Tibial artery (tissue), 4 donors: ENCODE measurements at regions not wholly inside any gene's neighbourhood (a gene's known extent, or its start where the extent isn't known, plus 50 kb on each side); places are given as distances from the start of the nearest gene placed in this dataset.
"Not testable (repeated sequence)": the region's sequence is repeated elsewhere in the genome, so short reads cannot be mapped to it uniquely, and the experiment has no call there.

Source experiments
- DNase-seq, 2 donors: peaks; one replicate each; pipeline ENCODE4 v3.0.0-alpha.2; 2019
- H3K27ac ChIP-seq, 2 donors: fragments of 200-600 bp; sonication (generic) in 1 of 2; 1 replicate in 1 of 2; 2 replicates in 1 of 2; pipeline ENCODE4 v1.5.1; 2018 to 2019; ENCODE audit warnings: mild to moderate bottlenecking in 1 of 2
- H3K27me3 ChIP-seq, 2 donors: fragments of 200-600 bp; sonication (generic) in 1 of 2; one replicate each; pipeline versions ENCODE4 v1.5.1 to v1.6.0; 2016 to 2019
- H3K36me3 ChIP-seq, 3 donors: fragments of 200-600 bp; sonication (generic) in 2 of 3; one replicate each; pipeline ENCODE4 v1.5.1; 2016 to 2019; ENCODE audit warnings: mild to moderate bottlenecking in 2 of 3
- H3K4me1 ChIP-seq, 4 donors: fragments of 200-600 bp; sonication (generic) in 2 of 4; 1 replicate in 3 of 4; 2 replicates in 1 of 4; pipeline ENCODE4 v1.5.1; 2016 to 2019
- H3K4me3 ChIP-seq, 2 donors: fragments of 200-600 bp; sonication (generic) in 1 of 2; 1 replicate in 1 of 2; 2 replicates in 1 of 2; pipeline ENCODE4 v1.5.1; 2018 to 2019; ENCODE audit warnings: mild to moderate bottlenecking in 2 of 2
- H3K9me3 ChIP-seq, 3 donors: fragments of 200-600 bp; sonication (generic) in 1 of 3; one replicate each; pipeline ENCODE4 v1.5.1; 2016 to 2019
- intact Hi-C: fragments of 100-400 bp; cut with DNase I; formaldehyde crosslinking; loops from one replicate; pipeline ENCODE4 v1.15.0; 2023; ENCODE audit warnings: low total_unique reads
- TF ChIP-seq, protein P1 (sequence below), 2 experiments: fragments of 200-600 bp in 1 of 2; fragments of 450-650 bp in 1 of 2; IDR thresholded peaks; one replicate each; pipeline ENCODE4 v1.5.1; 2017 to 2019; ENCODE audit warnings: antibody characterized with exemption in 2 of 2, mild to moderate bottlenecking in 1 of 2, moderate library complexity in 1 of 2

DNA sequence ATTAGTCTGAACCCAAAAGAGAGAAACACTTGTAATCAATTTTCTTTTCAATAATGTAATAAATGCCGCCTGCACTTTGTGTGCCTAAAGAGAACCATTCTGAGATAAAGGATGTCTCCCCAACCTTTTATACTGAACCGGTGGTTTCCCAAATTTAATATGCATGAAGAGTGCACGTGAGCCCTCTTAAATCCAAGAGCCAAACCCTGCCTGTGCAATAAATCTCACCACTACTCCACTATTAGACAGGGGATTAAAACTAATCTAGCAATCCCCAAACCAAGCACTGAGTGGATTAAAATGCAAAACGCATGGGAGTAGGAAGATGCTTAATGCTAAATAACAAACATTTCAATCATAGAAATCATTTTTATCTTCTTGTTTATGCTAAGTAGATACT, 351.0 kb upstream of the PSMD7 start:
- no peaks in the 10 kb centered on the region for H3K36me3 ChIP-seq
- TF ChIP-seq, protein P1, sequence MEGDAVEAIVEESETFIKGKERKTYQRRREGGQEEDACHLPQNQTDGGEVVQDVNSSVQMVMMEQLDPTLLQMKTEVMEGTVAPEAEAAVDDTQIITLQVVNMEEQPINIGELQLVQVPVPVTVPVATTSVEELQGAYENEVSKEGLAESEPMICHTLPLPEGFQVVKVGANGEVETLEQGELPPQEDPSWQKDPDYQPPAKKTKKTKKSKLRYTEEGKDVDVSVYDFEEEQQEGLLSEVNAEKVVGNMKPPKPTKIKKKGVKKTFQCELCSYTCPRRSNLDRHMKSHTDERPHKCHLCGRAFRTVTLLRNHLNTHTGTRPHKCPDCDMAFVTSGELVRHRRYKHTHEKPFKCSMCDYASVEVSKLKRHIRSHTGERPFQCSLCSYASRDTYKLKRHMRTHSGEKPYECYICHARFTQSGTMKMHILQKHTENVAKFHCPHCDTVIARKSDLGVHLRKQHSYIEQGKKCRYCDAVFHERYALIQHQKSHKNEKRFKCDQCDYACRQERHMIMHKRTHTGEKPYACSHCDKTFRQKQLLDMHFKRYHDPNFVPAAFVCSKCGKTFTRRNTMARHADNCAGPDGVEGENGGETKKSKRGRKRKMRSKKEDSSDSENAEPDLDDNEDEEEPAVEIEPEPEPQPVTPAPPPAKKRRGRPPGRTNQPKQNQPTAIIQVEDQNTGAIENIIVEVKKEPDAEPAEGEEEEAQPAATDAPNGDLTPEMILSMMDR (IDR thresholded peaks at IDR 0.05) = no peak
- peaks cover 0 to 10% (median 0%) of the 10 kb centered on the region in 4 donors for H3K4me1 ChIP-seq
- no peaks in the 10 kb centered on the region for H3K9me3 ChIP-seq
- no peaks in the 10 kb centered on the region for H3K27me3 ChIP-seq
- no peak for DNase-seq
- intact Hi-C loops = no loop called here
- no peak overlapping the region for H3K27ac ChIP-seq
- H3K4me3 ChIP-seq = no peak overlapping the region

DNA sequence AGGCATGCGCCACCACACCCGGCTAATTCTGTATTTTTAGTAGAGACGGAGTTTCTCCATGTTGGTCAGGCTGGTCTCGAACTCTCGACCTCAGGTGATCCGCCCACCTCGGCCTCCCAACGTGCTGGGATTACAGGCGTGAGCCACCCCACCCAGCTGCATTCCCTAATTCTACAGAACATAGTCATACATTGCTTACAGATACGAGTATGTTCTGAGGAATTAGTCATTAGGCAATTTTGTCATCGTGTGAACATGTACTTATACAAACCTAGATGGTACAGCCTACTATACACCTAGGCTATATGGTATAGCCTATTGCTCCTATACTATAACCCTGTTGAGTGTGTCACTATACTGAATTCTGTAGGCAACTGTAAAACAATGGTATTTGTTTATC, 353.4 kb upstream of the PSMD7 start:
- DNase-seq, H3K36me3 ChIP-seq, H3K4me3 ChIP-seq, H3K4me1 ChIP-seq, intact Hi-C loops, H3K27ac ChIP-seq, H3K9me3 ChIP-seq, H3K27me3 ChIP-seq: not testable (repeated sequence)

DNA sequence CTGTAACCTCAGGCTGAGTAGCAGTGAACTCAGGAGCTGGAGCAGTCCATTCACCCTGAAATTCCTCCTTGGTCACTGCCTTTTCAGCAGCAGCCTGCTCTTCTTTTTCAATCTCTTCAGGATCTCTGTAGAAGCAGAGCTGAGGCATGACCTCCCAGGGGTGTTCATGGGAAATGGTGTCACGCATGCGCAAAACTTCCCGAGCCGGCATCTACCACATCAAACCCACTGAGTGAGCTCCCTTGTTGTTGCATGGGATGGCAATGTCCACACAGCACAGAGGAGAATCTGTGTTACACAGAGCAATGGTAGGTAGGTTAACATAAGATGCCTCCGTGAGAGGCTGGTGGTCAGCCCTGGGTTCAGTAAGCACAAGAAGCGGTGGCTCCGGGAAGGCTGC, 355.8 kb upstream of the PSMD7 start:
- H3K4me3 ChIP-seq, H3K9me3 ChIP-seq, DNase-seq, intact Hi-C loops, H3K36me3 ChIP-seq, H3K4me1 ChIP-seq, H3K27me3 ChIP-seq, H3K27ac ChIP-seq: not testable (repeated sequence)

DNA sequence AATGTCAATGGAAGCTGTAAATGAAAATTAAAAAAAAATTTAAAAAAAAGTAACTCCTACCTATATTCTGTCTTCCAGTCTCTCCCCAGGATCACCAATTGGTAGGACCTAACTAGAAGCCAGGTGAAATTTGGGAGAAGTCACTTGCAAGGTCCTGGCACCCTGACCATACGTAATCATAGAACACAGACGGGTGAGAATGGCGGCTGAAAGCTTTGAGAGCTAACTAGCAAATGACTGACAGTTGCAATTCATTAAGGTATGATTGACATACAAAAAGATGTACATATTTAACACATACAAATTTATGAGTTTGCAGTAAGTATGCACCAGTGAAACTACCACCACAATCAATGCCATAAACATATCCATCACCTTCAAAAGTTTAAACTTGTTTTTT, 372.7 kb upstream of the PSMD7 start:
- Histone ChIP-seq H3K9me3 (peaks cover 0 to 8% (median 7%) of the 10 kb centered on the region in 3 donors), H3K4me1 (no peaks in the 10 kb centered on the region), H3K4me3 (no peak overlapping the region), H3K27me3 (no peaks in the 10 kb centered on the region), H3K36me3 (no peaks in the 10 kb centered on the region), H3K27ac (no peak overlapping the region)
- DNase-seq = no peak
- intact Hi-C loops = no loop called here
- TF ChIP-seq, protein P1 (IDR thresholded peaks at IDR 0.05) = no peak

DNA sequence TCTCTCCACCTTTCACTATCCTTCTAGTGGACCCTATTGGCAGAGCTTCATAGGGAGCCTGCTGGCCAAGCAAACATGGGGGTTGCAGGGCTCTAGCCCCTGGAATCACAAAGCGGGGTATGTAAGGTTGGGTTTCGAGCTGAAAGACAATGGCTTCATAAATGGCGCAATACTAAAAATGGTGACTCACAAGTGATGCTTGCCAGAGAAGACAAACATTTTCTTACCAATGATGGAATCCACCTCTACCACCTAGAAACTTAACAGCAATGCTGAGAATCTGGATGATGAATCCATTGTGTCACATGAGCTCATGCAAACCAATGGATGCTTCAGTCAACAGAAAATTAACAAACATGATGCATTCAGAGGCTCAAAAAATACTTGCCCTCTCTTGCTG, 375.3 kb upstream of the PSMD7 start:
- H3K4me3 ChIP-seq = no peak overlapping the region
- H3K9me3 ChIP-seq = peaks cover 0 to under 1% (median 0%) of the 10 kb centered on the region in 3 donors
- H3K4me1 ChIP-seq = no peaks in the 10 kb centered on the region
- DNase-seq = no peak
- H3K27ac ChIP-seq = no peak overlapping the region
- intact Hi-C loops = no loop called here
- no peaks in the 10 kb centered on the region for H3K27me3 ChIP-seq
- TF ChIP-seq, protein P1 (IDR thresholded peaks at IDR 0.05) = no peak
- no peaks in the 10 kb centered on the region for H3K36me3 ChIP-seq

DNA sequence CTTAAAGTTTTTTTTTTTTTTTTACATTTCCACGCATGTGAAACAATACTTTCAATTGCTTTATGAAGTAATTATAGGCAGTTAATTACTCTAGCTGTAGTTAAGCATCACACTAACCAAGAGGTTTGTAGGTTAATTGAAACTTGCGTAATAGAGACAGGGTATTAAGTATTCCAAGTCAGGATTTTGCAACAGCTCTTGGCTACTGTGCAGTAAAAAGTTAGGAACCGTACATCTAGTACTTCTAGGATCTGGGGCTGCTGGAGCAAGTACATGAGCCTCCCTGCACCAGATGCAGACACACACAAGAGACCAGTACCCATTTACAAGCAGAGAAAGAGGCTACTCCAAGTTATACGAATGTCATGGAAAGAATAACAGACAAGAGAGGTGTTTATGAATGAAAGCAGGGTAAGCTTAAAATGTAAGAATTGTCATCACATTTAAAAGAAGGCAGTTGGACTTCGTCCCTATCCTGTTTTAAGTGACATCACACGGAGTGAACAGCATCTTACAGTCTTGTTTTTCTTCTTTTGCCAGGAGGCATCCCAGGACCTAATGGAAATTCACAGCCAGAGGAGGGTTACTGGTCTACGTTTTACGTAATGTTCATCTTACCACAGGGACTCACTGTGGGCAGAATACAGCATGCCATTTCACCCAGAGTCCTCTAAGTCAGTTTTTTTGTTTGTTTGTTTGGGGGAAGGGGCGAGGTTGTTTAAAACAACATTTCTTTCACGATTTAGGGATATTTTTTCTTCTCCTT, 379.6 kb upstream of the PSMD7 start:
- TF ChIP-seq, protein P1 (IDR thresholded peaks at IDR 0.05) = no peak
- Histone ChIP-seq H3K4me1 (peaks cover 0 to 5% (median 0%) of the 10 kb centered on the region in 4 donors), H3K4me3 (no peak overlapping the region), H3K9me3 (no peaks in the 10 kb centered on the region), H3K27ac (no peak overlapping the region), H3K36me3 (no peaks in the 10 kb centered on the region), H3K27me3 (no peaks in the 10 kb centered on the region)
- intact Hi-C loops = loop anchor here (2.0 kb wide), 1 partner anchor 458 kb away; no protein-coding TSS in a partner anchor
- no peak for DNase-seq
